ENCODE measurements at regions not wholly inside any gene's neighbourhood (a gene's known extent, or its start where the extent isn't known, plus 50 kb on each side); places are given as distances from the start of the nearest gene placed in this dataset.

DNA sequence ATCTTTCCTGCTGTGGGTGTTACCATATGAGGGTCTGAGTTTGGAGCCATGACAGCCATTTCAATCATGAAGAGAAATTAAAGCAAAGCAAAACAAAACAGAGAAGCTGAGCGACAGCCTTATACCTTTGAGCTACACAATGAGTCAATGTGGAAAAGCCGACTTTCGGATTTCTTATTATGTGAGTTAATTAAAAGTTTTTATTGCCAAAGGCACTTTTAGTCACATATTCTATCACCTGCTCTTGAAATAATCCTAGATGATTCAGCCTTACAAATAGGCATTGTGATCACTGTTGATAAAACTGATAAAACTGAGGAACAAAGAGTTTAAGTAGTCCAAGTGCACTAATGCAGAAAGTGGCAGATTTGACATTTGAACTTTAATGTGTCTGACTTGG, 381.9 kb upstream of the TENM4 start:
- Histone ChIP-seq H3K27me3 (ENCODE audit: insufficient read depth, low read length) (no peaks in the 10 kb centered on the region; the same call in 1 of the 2 replicates), H2AFZ (ENCODE audit: low read length) (no peak overlapping the region), H4K91ac (ENCODE audit: insufficient read length, low read depth, low read length) (no peak overlapping the region), H4K20me1 (ENCODE audit: control insufficient read depth, insufficient read depth, insufficient read length) (no peaks in the 10 kb centered on the region), H3K18ac (ENCODE audit: insufficient read length, low read depth, low read length) (no peak overlapping the region), H3K4ac (ENCODE audit: low read depth, low read length) (no peak overlapping the region), H3K23me2 (ENCODE audit: insufficient read length, low read depth, low read length, poor library complexity, severe bottlenecking) (no peaks in the 10 kb centered on the region), H2BK15ac (ENCODE audit: low read depth, low read length) (no peak overlapping the region), H3K9ac (ENCODE audit: extremely low read depth, insufficient read length, low read length) (no peak overlapping the region), H3K23ac (ENCODE audit: insufficient read length, low read depth, low read length) (no peak overlapping the region), H3K56ac (ENCODE audit: insufficient read length, low read depth, low read length) (no peak overlapping the region), H3K4me1 (ENCODE audit: insufficient read depth, low read length) (no peaks in the 10 kb centered on the region), H2AK5ac (ENCODE audit: insufficient read length, low read length) (no peak overlapping the region), H2BK5ac (ENCODE audit: insufficient read length, low read length) (no peak overlapping the region), H4K8ac (replicated peaks; ENCODE audit: insufficient read length, low read depth, low read length) (no peak overlapping the region), H3T11ph (ENCODE audit: low read length) (no peak overlapping the region), H3K27ac (ENCODE audit: insufficient read length, low read depth, low read length) (no peak overlapping the region), H3K79me2 (ENCODE audit: insufficient read depth, low read length) (no peaks in the 10 kb centered on the region), H2BK120ac (ENCODE audit: low read depth, low read length, poor library complexity, severe bottlenecking) (no peak overlapping the region), H3K14ac (ENCODE audit: insufficient read depth, low read length) (no peak overlapping the region), H2BK20ac (ENCODE audit: low read depth, low read length, poor library complexity, severe bottlenecking) (no peak overlapping the region), H3K79me1 (ENCODE audit: insufficient read depth, low read depth, low read length, poor library complexity, severe bottlenecking) (no peaks in the 10 kb centered on the region), H2BK12ac (ENCODE audit: insufficient read length, low read depth, low read length) (no peak overlapping the region), H3K4me2 (ENCODE audit: insufficient read depth, insufficient read length, low read length) (no peak overlapping the region), H3K9me3 (ENCODE audit: control insufficient read depth, low read depth, low read length) (no peaks in the 10 kb centered on the region), H4K5ac (ENCODE audit: insufficient read length, low read depth, low read length) (no peak overlapping the region)
- peaks cover 0 to 3% of the 10 kb centered on the region in 2 experiments; a peak in 2 of 5 replicates for H3K9me3 Mint-ChIP-seq
- TF ChIP-seq, protein P1, sequence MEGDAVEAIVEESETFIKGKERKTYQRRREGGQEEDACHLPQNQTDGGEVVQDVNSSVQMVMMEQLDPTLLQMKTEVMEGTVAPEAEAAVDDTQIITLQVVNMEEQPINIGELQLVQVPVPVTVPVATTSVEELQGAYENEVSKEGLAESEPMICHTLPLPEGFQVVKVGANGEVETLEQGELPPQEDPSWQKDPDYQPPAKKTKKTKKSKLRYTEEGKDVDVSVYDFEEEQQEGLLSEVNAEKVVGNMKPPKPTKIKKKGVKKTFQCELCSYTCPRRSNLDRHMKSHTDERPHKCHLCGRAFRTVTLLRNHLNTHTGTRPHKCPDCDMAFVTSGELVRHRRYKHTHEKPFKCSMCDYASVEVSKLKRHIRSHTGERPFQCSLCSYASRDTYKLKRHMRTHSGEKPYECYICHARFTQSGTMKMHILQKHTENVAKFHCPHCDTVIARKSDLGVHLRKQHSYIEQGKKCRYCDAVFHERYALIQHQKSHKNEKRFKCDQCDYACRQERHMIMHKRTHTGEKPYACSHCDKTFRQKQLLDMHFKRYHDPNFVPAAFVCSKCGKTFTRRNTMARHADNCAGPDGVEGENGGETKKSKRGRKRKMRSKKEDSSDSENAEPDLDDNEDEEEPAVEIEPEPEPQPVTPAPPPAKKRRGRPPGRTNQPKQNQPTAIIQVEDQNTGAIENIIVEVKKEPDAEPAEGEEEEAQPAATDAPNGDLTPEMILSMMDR (conservative IDR thresholded peaks at IDR 0.05), result no peak
- no CpG with 5 or more reads among the region's 3 CpGs for WGBS (ENCODE audit: extremely low coverage, insufficient read length, low lambda C conversion rate)
- DNase-seq, result no peak
- no peaks in the 10 kb centered on the region for H3K4me1 Mint-ChIP-seq
- H3K27me3 Mint-ChIP-seq (ENCODE audit: low read depth), result no peaks in the 10 kb centered on the region
- H3K27ac Mint-ChIP-seq, result no peak overlapping the region
- H3K36me3 Mint-ChIP-seq (ENCODE audit: insufficient read depth in 1 of 3, low read depth in 3 of 3), result peaks cover 0 to 3% (median 0%) of the 10 kb centered on the region in 3 experiments; a peak in 1 of 7 replicates
- H3K4me3 Mint-ChIP-seq, result no peak overlapping the region

Data from H9 (cell line).